ENCODE measurements at regions not wholly inside any gene's neighbourhood (a gene's known extent, or its start where the extent isn't known, plus 50 kb on each side); places are given as distances from the start of the nearest gene placed in this dataset.

GRCh38 chrX:9301836-9302235 lies 163.0 kb upstream of the TBL1X start:
- no peaks in the 10 kb centered on the region for H3K27me3 Mint-ChIP-seq
- H3K27ac Mint-ChIP-seq: no peak overlapping the region
- H3K4me3 Mint-ChIP-seq: no peak overlapping the region
- H3K4me1 Mint-ChIP-seq (ENCODE audit: unreplicated experiment): no peaks in the 10 kb centered on the region
- DNase-seq (ENCODE audit: extremely low spot score, unreplicated experiment): no peak
- H3K9me3 Mint-ChIP-seq: no peaks in the 10 kb centered on the region
- no peak for TF ChIP-seq CTCF (conservative IDR thresholded peaks at IDR 0.05)
- H3K36me3 Mint-ChIP-seq: no peaks in the 10 kb centered on the region

GRCh38 chrX:9302381-9302780 lies 162.5 kb upstream of the TBL1X start:
- Mint-ChIP-seq H3K27me3 (no peaks in the 10 kb centered on the region), H3K4me1 (ENCODE audit: unreplicated experiment) (no peaks in the 10 kb centered on the region), H3K27ac (no peak overlapping the region), H3K4me3 (no peak overlapping the region), H3K9me3 (no peaks in the 10 kb centered on the region), H3K36me3 (no peaks in the 10 kb centered on the region)
- TF ChIP-seq CTCF (conservative IDR thresholded peaks at IDR 0.05): no peak
- no peak for DNase-seq (ENCODE audit: extremely low spot score, unreplicated experiment)

GRCh38 chrX:9308426-9308825 lies 156.4 kb upstream of the TBL1X start:
- Mint-ChIP-seq H3K27ac (no peak overlapping the region), H3K27me3 (no peaks in the 10 kb centered on the region), H3K4me1 (ENCODE audit: unreplicated experiment) (no peaks in the 10 kb centered on the region), H3K36me3 (no peaks in the 10 kb centered on the region), H3K9me3 (peaks cover 3% of the 10 kb centered on the region), H3K4me3 (no peak overlapping the region)
- no peak for DNase-seq (ENCODE audit: extremely low spot score, unreplicated experiment)
- no peak for TF ChIP-seq CTCF (conservative IDR thresholded peaks at IDR 0.05)

GRCh38 chrX:9310616-9311015 lies 154.2 kb upstream of the TBL1X start:
- no peak for TF ChIP-seq CTCF (conservative IDR thresholded peaks at IDR 0.05)
- Mint-ChIP-seq H3K9me3 (peaks cover 5% of the 10 kb centered on the region), H3K4me3 (no peak overlapping the region), H3K4me1 (ENCODE audit: unreplicated experiment) (no peaks in the 10 kb centered on the region), H3K27ac (no peak overlapping the region), H3K27me3 (no peaks in the 10 kb centered on the region), H3K36me3 (no peaks in the 10 kb centered on the region)
- no peak for DNase-seq (ENCODE audit: extremely low spot score, unreplicated experiment)

- no peak for TF ChIP-seq CTCF (conservative IDR thresholded peaks at IDR 0.05)
- H3K4me3 Mint-ChIP-seq: no peak overlapping the region
- no peaks in the 10 kb centered on the region for H3K27me3 Mint-ChIP-seq
- H3K4me1 Mint-ChIP-seq (ENCODE audit: unreplicated experiment): no peaks in the 10 kb centered on the region
- no peaks in the 10 kb centered on the region for H3K36me3 Mint-ChIP-seq
- DNase-seq (ENCODE audit: extremely low spot score, unreplicated experiment): no peak
- no peak overlapping the region for H3K27ac Mint-ChIP-seq
- peaks cover 5% of the 10 kb centered on the region for H3K9me3 Mint-ChIP-seq
These were observed 153.3 kb upstream of the TBL1X start for GRCh38 chrX:9311421-9312160.
